HG02759 (cell line): ENCODE measurements at regions not wholly inside any gene's neighbourhood (a gene's known extent, or its start where the extent isn't known, plus 50 kb on each side); places are given as distances from the start of the nearest gene placed in this dataset.

Experiments used
- ATAC-seq: cut with Tn5 transposase; IDR thresholded peaks from one replicate; pipeline ENCODE4 v1.9.1; 2021; ENCODE audit warnings: mild to moderate bottlenecking, moderate library complexity; ENCODE audit not compliant: unreplicated experiment

- ATAC-seq: no peak
Measured at GRCh38 chr22:49608660-49609059, 219.0 kb downstream of the BRD1 start.

- no peak for ATAC-seq
Measured at GRCh38 chr22:49608228-49608627, 219.4 kb downstream of the BRD1 start.

- no peak for ATAC-seq
Measured at GRCh38 chr22:49607821-49608220, 219.9 kb downstream of the BRD1 start.

GRCh38 chr22:49606562-49607290 lies 220.9 kb downstream of the BRD1 start:
- no peak for ATAC-seq

- ATAC-seq: no peak
Measured at GRCh38 chr22:49604732-49605302, 222.9 kb downstream of the BRD1 start.

GRCh38 chr22:49603016-49603415 lies 224.7 kb downstream of the BRD1 start:
- no peak for ATAC-seq

- no peak for ATAC-seq
Measured at GRCh38 chr22:49602481-49602880, 225.2 kb downstream of the BRD1 start.

- ATAC-seq: no peak
Measured at GRCh38 chr22:49601614-49602321, 225.9 kb downstream of the BRD1 start.

- ATAC-seq: no peak
Measured at GRCh38 chr22:49600891-49601431, 226.7 kb downstream of the BRD1 start.

GRCh38 chr22:49600468-49600867 lies 227.2 kb downstream of the BRD1 start:
- no peak for ATAC-seq

GRCh38 chr22:49599691-49600455 lies 227.8 kb downstream of the BRD1 start:
- ATAC-seq: no peak

- ATAC-seq: no peak
Measured at GRCh38 chr22:49599039-49599438, 228.6 kb downstream of the BRD1 start.

- no peak for ATAC-seq
Measured at GRCh38 chr22:49598338-49598737, 229.3 kb downstream of the BRD1 start.

GRCh38 chr22:49597428-49598039 lies 230.1 kb downstream of the BRD1 start:
- ATAC-seq: no peak

- no peak for ATAC-seq
Measured at GRCh38 chr22:49595465-49596078, 232.1 kb downstream of the BRD1 start.

- ATAC-seq: no peak
Measured at GRCh38 chr22:49594078-49594477, 233.6 kb downstream of the BRD1 start.

GRCh38 chr22:49593509-49593908 lies 234.2 kb downstream of the BRD1 start:
- ATAC-seq: no peak

GRCh38 chr22:49592780-49593501 lies 234.7 kb downstream of the BRD1 start:
- no peak for ATAC-seq

- ATAC-seq: no peak
Measured at GRCh38 chr22:49590851-49591445, 236.7 kb downstream of the BRD1 start.
